ENCODE measurements at regions not wholly inside any gene's neighbourhood (a gene's known extent, or its start where the extent isn't known, plus 50 kb on each side); places are given as distances from the start of the nearest gene placed in this dataset.
"Not testable (repeated sequence)": the region's sequence is repeated elsewhere in the genome, so short reads cannot be mapped to it uniquely, and the experiment has no call there.

- Histone ChIP-seq H3K27me3 (no peaks in the 10 kb centered on the region), H3K4me3 (no peak overlapping the region), H3K36me3 (no peaks in the 10 kb centered on the region), H3K9me3 (no peaks in the 10 kb centered on the region)
- no peak for DNase-seq
Observed at GRCh38 chr18:5732318-5732717, 163.0 kb downstream of the TMEM200C start.

GRCh38 chr18:5729983-5730699, 165.2 kb downstream of the TMEM200C start:
- DNase-seq: no peak
- no peaks in the 10 kb centered on the region for H3K9me3 ChIP-seq

GRCh38 chr18:5728531-5728930, 166.8 kb downstream of the TMEM200C start:
- no peak for DNase-seq
- Histone ChIP-seq H3K9me3 (no peaks in the 10 kb centered on the region), H3K36me3 (no peaks in the 10 kb centered on the region), H3K4me3 (no peak overlapping the region), H3K27me3 (no peaks in the 10 kb centered on the region)

More at GRCh38 chr18:5729983-5730699, 165.2 kb downstream of the TMEM200C start:
- no peak overlapping the region for H3K4me3 ChIP-seq
- H3K36me3 ChIP-seq: no peaks in the 10 kb centered on the region
- no peaks in the 10 kb centered on the region for H3K27me3 ChIP-seq

GRCh38 chr18:5726011-5726410, 169.3 kb downstream of the TMEM200C start:
- H3K27me3 ChIP-seq: no peaks in the 10 kb centered on the region
- H3K4me3 ChIP-seq: no peak overlapping the region
- H3K36me3 ChIP-seq: no peaks in the 10 kb centered on the region
- no peaks in the 10 kb centered on the region for H3K9me3 ChIP-seq
- DNase-seq: no peak

- H3K36me3 ChIP-seq: no peaks in the 10 kb centered on the region
- H3K9me3 ChIP-seq: no peaks in the 10 kb centered on the region
- no peak for DNase-seq
- no peak overlapping the region for H3K4me3 ChIP-seq
- H3K27me3 ChIP-seq: no peaks in the 10 kb centered on the region
Observed at GRCh38 chr18:5721924-5722323, 173.4 kb downstream of the TMEM200C start.

- Histone ChIP-seq H3K4me3 (no peak overlapping the region), H3K9me3 (no peaks in the 10 kb centered on the region), H3K36me3 (no peaks in the 10 kb centered on the region), H3K27me3 (no peaks in the 10 kb centered on the region)
- no peak for DNase-seq
Observed at GRCh38 chr18:5720132-5720531, 175.2 kb downstream of the TMEM200C start.

GRCh38 chr18:5717256-5717655, 173.5 kb upstream of the EPB41L3 start:
- no peak for DNase-seq
- H3K27me3 ChIP-seq: no peaks in the 10 kb centered on the region
- H3K4me3 ChIP-seq: no peak overlapping the region
- H3K36me3 ChIP-seq: no peaks in the 10 kb centered on the region
- no peaks in the 10 kb centered on the region for H3K9me3 ChIP-seq

- Histone ChIP-seq H3K9me3 (no peaks in the 10 kb centered on the region), H3K4me3 (no peak overlapping the region), H3K27me3 (no peaks in the 10 kb centered on the region), H3K36me3 (no peaks in the 10 kb centered on the region)
- DNase-seq: no peak
Observed at GRCh38 chr18:5710676-5711075, 166.9 kb upstream of the EPB41L3 start.

- H3K9me3 ChIP-seq: no peaks in the 10 kb centered on the region
- no peak for DNase-seq
- H3K27me3 ChIP-seq: no peaks in the 10 kb centered on the region
- no peak overlapping the region for H3K4me3 ChIP-seq
- no peaks in the 10 kb centered on the region for H3K36me3 ChIP-seq
Observed at GRCh38 chr18:5710235-5710634, 166.4 kb upstream of the EPB41L3 start.

GRCh38 chr18:5709476-5710095, 165.8 kb upstream of the EPB41L3 start:
- Histone ChIP-seq H3K4me3 (no peak overlapping the region), H3K9me3 (no peaks in the 10 kb centered on the region), H3K36me3 (no peaks in the 10 kb centered on the region), H3K27me3 (no peaks in the 10 kb centered on the region)
- DNase-seq: no peak

GRCh38 chr18:5707586-5707985, 163.8 kb upstream of the EPB41L3 start:
- H3K36me3 ChIP-seq: no peaks in the 10 kb centered on the region
- H3K9me3 ChIP-seq: no peaks in the 10 kb centered on the region
- no peak overlapping the region for H3K4me3 ChIP-seq
- H3K27me3 ChIP-seq: no peaks in the 10 kb centered on the region
- DNase-seq: no peak

- no peaks in the 10 kb centered on the region for H3K36me3 ChIP-seq
- H3K9me3 ChIP-seq: no peaks in the 10 kb centered on the region
- no peak for DNase-seq
- H3K4me3 ChIP-seq: no peak overlapping the region
- no peaks in the 10 kb centered on the region for H3K27me3 ChIP-seq
Observed at GRCh38 chr18:5705393-5705792, 161.6 kb upstream of the EPB41L3 start.

- H3K9me3 ChIP-seq: no peaks in the 10 kb centered on the region
- DNase-seq: no peak
- no peak overlapping the region for H3K4me3 ChIP-seq
- H3K36me3 ChIP-seq: no peaks in the 10 kb centered on the region
- no peaks in the 10 kb centered on the region for H3K27me3 ChIP-seq
Observed at GRCh38 chr18:5704847-5705246, 161.1 kb upstream of the EPB41L3 start.

- not testable (repeated sequence) for H3K27me3 ChIP-seq, H3K9me3 ChIP-seq, H3K4me3 ChIP-seq, H3K36me3 ChIP-seq, DNase-seq
Observed at GRCh38 chr18:5702016-5702415, 158.2 kb upstream of the EPB41L3 start.

- DNase-seq: no peak
- H3K4me3 ChIP-seq: no peak overlapping the region
Observed at GRCh38 chr18:5693699-5694294, 150.0 kb upstream of the EPB41L3 start.

GRCh38 chr18:5678779-5679406, 135.1 kb upstream of the EPB41L3 start:
- no peaks in the 10 kb centered on the region for H3K9me3 ChIP-seq
- H3K36me3 ChIP-seq: no peaks in the 10 kb centered on the region
- H3K27me3 ChIP-seq: no peaks in the 10 kb centered on the region
- no peak overlapping the region for H3K4me3 ChIP-seq
- no peak for DNase-seq

More at GRCh38 chr18:5693699-5694294, 150.0 kb upstream of the EPB41L3 start:
- H3K27me3 ChIP-seq: no peaks in the 10 kb centered on the region
- H3K9me3 ChIP-seq: no peaks in the 10 kb centered on the region
- H3K36me3 ChIP-seq: no peaks in the 10 kb centered on the region

GRCh38 chr18:5678278-5678677, 134.5 kb upstream of the EPB41L3 start:
- H3K9me3 ChIP-seq: no peaks in the 10 kb centered on the region
- no peaks in the 10 kb centered on the region for H3K36me3 ChIP-seq
- no peak for DNase-seq
- no peak overlapping the region for H3K4me3 ChIP-seq
- no peaks in the 10 kb centered on the region for H3K27me3 ChIP-seq

Measured in MG63 (cell line).